ENCODE measurements at regions not wholly inside any gene's neighbourhood (a gene's known extent, or its start where the extent isn't known, plus 50 kb on each side); places are given as distances from the start of the nearest gene placed in this dataset.

DNA sequence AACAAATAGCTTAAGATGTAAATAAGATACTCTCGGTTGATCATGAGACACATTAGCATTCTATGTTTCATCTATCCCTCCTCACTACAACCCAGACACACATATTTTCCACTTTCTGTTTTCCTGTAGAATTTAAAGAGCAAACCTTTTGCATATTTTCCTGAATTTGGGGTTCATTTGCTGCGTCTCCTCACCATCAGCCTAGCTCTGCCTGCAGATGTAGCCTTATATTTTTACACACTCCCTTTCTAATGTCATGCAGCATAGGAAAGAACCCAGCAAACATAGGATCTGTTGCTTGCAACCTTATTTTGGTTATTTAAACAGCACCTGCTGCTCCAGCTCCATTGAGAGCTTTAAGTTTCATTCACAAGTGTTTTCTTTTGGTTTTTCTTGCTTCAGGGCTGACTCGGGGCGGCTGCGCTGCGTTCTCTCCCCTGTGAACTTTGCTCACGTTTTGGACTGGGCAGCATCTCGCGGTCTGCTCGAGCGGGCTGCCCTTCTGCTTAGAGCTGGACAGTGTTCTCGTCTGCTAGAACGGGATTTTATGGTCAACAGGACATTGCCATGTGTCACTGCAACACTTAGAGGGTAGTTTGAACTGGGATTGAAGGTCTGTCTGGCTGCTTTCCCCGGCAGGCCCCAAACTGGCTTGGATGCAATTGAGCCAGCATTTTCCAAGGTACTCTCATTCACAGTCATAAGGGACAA, 57.8 kb upstream of the VRK1 start:
- TF ChIP-seq, protein P1, sequence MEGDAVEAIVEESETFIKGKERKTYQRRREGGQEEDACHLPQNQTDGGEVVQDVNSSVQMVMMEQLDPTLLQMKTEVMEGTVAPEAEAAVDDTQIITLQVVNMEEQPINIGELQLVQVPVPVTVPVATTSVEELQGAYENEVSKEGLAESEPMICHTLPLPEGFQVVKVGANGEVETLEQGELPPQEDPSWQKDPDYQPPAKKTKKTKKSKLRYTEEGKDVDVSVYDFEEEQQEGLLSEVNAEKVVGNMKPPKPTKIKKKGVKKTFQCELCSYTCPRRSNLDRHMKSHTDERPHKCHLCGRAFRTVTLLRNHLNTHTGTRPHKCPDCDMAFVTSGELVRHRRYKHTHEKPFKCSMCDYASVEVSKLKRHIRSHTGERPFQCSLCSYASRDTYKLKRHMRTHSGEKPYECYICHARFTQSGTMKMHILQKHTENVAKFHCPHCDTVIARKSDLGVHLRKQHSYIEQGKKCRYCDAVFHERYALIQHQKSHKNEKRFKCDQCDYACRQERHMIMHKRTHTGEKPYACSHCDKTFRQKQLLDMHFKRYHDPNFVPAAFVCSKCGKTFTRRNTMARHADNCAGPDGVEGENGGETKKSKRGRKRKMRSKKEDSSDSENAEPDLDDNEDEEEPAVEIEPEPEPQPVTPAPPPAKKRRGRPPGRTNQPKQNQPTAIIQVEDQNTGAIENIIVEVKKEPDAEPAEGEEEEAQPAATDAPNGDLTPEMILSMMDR (IDR thresholded peaks at IDR 0.05; ENCODE audit: low read depth, low read length): no peak
- TF ChIP-seq MYC (IDR thresholded peaks at IDR 0.05; ENCODE audit: low read depth, low read length): no peak
- TF ChIP-seq POLR2A (IDR thresholded peaks at IDR 0.05; ENCODE audit: extremely low read depth, insufficient read length): no peak
